Lower leg skin (tissue), 3 donors: ENCODE measurements at regions not wholly inside any gene's neighbourhood (a gene's known extent, or its start where the extent isn't known, plus 50 kb on each side); places are given as distances from the start of the nearest gene placed in this dataset.

ENCODE experiments used
- POLR2A ChIP-seq, 2 donors: fragments of 450-650 bp; IDR thresholded peaks; one replicate each; pipeline ENCODE4 v1.6.1; 2016 to 2017; ENCODE audit warnings: antibody characterized with exemption in 2 of 2, mild to moderate bottlenecking in 1 of 2, moderate library complexity in 1 of 2
- TF ChIP-seq, protein P1 (sequence below), 3 donors: fragments of 450-650 bp; IDR thresholded peaks; one replicate each; pipeline ENCODE4 v1.5.1; 2016; ENCODE audit warnings: antibody characterized with exemption in 3 of 3, mild to moderate bottlenecking in 3 of 3, moderate library complexity in 2 of 3

GRCh38 chr2:42900289-42900891 is 108.0 kb upstream of the HAAO start:
- TF ChIP-seq, protein P1, sequence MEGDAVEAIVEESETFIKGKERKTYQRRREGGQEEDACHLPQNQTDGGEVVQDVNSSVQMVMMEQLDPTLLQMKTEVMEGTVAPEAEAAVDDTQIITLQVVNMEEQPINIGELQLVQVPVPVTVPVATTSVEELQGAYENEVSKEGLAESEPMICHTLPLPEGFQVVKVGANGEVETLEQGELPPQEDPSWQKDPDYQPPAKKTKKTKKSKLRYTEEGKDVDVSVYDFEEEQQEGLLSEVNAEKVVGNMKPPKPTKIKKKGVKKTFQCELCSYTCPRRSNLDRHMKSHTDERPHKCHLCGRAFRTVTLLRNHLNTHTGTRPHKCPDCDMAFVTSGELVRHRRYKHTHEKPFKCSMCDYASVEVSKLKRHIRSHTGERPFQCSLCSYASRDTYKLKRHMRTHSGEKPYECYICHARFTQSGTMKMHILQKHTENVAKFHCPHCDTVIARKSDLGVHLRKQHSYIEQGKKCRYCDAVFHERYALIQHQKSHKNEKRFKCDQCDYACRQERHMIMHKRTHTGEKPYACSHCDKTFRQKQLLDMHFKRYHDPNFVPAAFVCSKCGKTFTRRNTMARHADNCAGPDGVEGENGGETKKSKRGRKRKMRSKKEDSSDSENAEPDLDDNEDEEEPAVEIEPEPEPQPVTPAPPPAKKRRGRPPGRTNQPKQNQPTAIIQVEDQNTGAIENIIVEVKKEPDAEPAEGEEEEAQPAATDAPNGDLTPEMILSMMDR (IDR thresholded peaks at IDR 0.05), result no peak
- no peak for TF ChIP-seq POLR2A (IDR thresholded peaks at IDR 0.05)
